ENCODE measurements at regions not wholly inside any gene's neighbourhood (a gene's known extent, or its start where the extent isn't known, plus 50 kb on each side); places are given as distances from the start of the nearest gene placed in this dataset.

DNA sequence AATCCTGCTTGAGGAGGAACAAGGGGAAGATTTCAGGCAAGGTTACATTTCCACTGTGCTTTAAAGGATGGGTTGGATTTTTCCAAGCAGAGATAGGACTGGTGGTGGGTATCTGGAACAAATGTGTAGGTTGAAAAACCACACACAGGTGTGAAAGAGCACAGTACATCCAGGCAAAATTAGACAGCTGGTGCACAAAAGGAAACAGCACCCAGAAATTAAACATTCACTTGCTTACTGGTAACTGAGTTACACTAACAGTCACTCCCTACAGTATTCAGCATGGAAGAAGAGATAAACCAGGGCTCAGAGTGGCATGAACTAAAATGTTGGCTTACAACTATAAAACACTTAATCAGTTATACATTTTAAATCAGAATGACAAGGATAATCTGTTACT lies 81.5 kb upstream of the RASEF start:
- no peak for TF ChIP-seq POLR2A (IDR thresholded peaks at IDR 0.05)
- TF ChIP-seq, protein P1, sequence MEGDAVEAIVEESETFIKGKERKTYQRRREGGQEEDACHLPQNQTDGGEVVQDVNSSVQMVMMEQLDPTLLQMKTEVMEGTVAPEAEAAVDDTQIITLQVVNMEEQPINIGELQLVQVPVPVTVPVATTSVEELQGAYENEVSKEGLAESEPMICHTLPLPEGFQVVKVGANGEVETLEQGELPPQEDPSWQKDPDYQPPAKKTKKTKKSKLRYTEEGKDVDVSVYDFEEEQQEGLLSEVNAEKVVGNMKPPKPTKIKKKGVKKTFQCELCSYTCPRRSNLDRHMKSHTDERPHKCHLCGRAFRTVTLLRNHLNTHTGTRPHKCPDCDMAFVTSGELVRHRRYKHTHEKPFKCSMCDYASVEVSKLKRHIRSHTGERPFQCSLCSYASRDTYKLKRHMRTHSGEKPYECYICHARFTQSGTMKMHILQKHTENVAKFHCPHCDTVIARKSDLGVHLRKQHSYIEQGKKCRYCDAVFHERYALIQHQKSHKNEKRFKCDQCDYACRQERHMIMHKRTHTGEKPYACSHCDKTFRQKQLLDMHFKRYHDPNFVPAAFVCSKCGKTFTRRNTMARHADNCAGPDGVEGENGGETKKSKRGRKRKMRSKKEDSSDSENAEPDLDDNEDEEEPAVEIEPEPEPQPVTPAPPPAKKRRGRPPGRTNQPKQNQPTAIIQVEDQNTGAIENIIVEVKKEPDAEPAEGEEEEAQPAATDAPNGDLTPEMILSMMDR (IDR thresholded peaks at IDR 0.05 in 4 of 5, conservative IDR thresholded peaks at IDR 0.05 in 1 of 5) = no peak

Measured in gastrocnemius medialis (tissue), 4 donors.